IPS-20b (cell line): ENCODE measurements at regions not wholly inside any gene's neighbourhood (a gene's known extent, or its start where the extent isn't known, plus 50 kb on each side); places are given as distances from the start of the nearest gene placed in this dataset.

Experiments used
- H3K27ac ChIP-seq: one replicate; pipeline ENCODE4 v1.5.1; 2013; ENCODE audit warnings: low read length
- H3K27me3 ChIP-seq: 2 replicates; pipeline ENCODE4 v1.6.1; 2013; ENCODE audit warnings: mild to moderate bottlenecking, low read length, inconsistent platforms; ENCODE audit not compliant: insufficient read depth
- H3K36me3 ChIP-seq: 2 replicates; pipeline ENCODE4 v1.6.1; 2013; ENCODE audit warnings: low read depth, mild to moderate bottlenecking, inconsistent platforms, low read length, moderate library complexity; ENCODE audit not compliant: insufficient read depth
- H3K4me1 ChIP-seq: 2 replicates; pipeline ENCODE4 v1.6.1; 2013; ENCODE audit warnings: mild to moderate bottlenecking, control low read depth, inconsistent platforms, low read length, moderate library complexity; ENCODE audit not compliant: insufficient read depth
- H3K4me3 ChIP-seq: 2 replicates; pipeline ENCODE4 v1.5.1; 2013; ENCODE audit warnings: mild to moderate bottlenecking, low read length, inconsistent platforms
- H3K9ac ChIP-seq: 2 replicates; pipeline ENCODE4 v1.6.1; 2013; ENCODE audit warnings: low read depth, mild to moderate bottlenecking, inconsistent platforms, low read length, moderate library complexity
- H3K9me3 ChIP-seq: 2 replicates; pipeline ENCODE4 v1.6.1; 2013; ENCODE audit warnings: mild to moderate bottlenecking, low read depth, low read length, inconsistent platforms; ENCODE audit not compliant: insufficient read depth

- Histone ChIP-seq H3K36me3 (no peaks in the 10 kb centered on the region), H3K9ac (no peak overlapping the region), H3K27ac (no peak overlapping the region), H3K4me1 (peaks cover 20% of the 10 kb centered on the region; the same call in 1 of the 2 replicates), H3K4me3 (no peak overlapping the region), H3K9me3 (no peaks in the 10 kb centered on the region), H3K27me3 (no peaks in the 10 kb centered on the region)
Measured at GRCh38 chr2:58571181-58571852, 330.2 kb upstream of the FANCL start.

GRCh38 chr2:58569475-58570185 lies 328.5 kb upstream of the FANCL start:
- Histone ChIP-seq H3K9me3 (no peaks in the 10 kb centered on the region), H3K27me3 (no peaks in the 10 kb centered on the region), H3K4me3 (no peak overlapping the region), H3K4me1 (peaks cover 20% of the 10 kb centered on the region; the same call in 1 of the 2 replicates), H3K36me3 (no peaks in the 10 kb centered on the region), H3K27ac (no peak overlapping the region), H3K9ac (no peak overlapping the region)

GRCh38 chr2:58568901-58569300 lies 327.8 kb upstream of the FANCL start:
- H3K4me3 ChIP-seq: no peak overlapping the region
- H3K9ac ChIP-seq: no peak overlapping the region
- peaks cover 20% of the 10 kb centered on the region; the same call in 1 of the 2 replicates for H3K4me1 ChIP-seq
- no peaks in the 10 kb centered on the region for H3K9me3 ChIP-seq
- no peaks in the 10 kb centered on the region for H3K36me3 ChIP-seq
- H3K27ac ChIP-seq: no peak overlapping the region
- H3K27me3 ChIP-seq: no peaks in the 10 kb centered on the region

- Histone ChIP-seq H3K4me3 (no peak overlapping the region), H3K27me3 (no peaks in the 10 kb centered on the region), H3K4me1 (peaks cover 20% of the 10 kb centered on the region), H3K27ac (no peak overlapping the region), H3K36me3 (no peaks in the 10 kb centered on the region), H3K9ac (no peak overlapping the region), H3K9me3 (no peaks in the 10 kb centered on the region)
Measured at GRCh38 chr2:58562276-58562675, 321.2 kb upstream of the FANCL start.

GRCh38 chr2:58560531-58560930 lies 319.4 kb upstream of the FANCL start:
- Histone ChIP-seq H3K9ac (no peak overlapping the region), H3K4me3 (no peak overlapping the region), H3K9me3 (no peaks in the 10 kb centered on the region), H3K27me3 (no peaks in the 10 kb centered on the region), H3K36me3 (no peaks in the 10 kb centered on the region), H3K27ac (no peak overlapping the region), H3K4me1 (peaks cover 20% of the 10 kb centered on the region)

GRCh38 chr2:58558881-58559280 lies 317.8 kb upstream of the FANCL start:
- Histone ChIP-seq H3K4me3 (no peak overlapping the region), H3K27me3 (no peaks in the 10 kb centered on the region), H3K9me3 (no peaks in the 10 kb centered on the region), H3K9ac (no peak overlapping the region), H3K4me1 (peaks cover 20% of the 10 kb centered on the region), H3K27ac (no peak overlapping the region), H3K36me3 (no peaks in the 10 kb centered on the region)

- H3K9me3 ChIP-seq: no peaks in the 10 kb centered on the region
- no peaks in the 10 kb centered on the region for H3K27me3 ChIP-seq
- peaks cover 36% of the 10 kb centered on the region for H3K4me1 ChIP-seq
- H3K36me3 ChIP-seq: no peaks in the 10 kb centered on the region
- no peak overlapping the region for H3K4me3 ChIP-seq
- H3K27ac ChIP-seq: no peak overlapping the region
- H3K9ac ChIP-seq: no peak overlapping the region
Measured at GRCh38 chr2:58557176-58557575, 316.1 kb upstream of the FANCL start.

- H3K9me3 ChIP-seq: no peaks in the 10 kb centered on the region
- H3K4me1 ChIP-seq: peaks cover 29% of the 10 kb centered on the region
- H3K27ac ChIP-seq: no peak overlapping the region
- H3K36me3 ChIP-seq: no peaks in the 10 kb centered on the region
- no peaks in the 10 kb centered on the region for H3K27me3 ChIP-seq
- no peak overlapping the region for H3K4me3 ChIP-seq
- no peak overlapping the region for H3K9ac ChIP-seq
Measured at GRCh38 chr2:58553937-58554336, 312.8 kb upstream of the FANCL start.

- no peak overlapping the region for H3K9ac ChIP-seq
- H3K9me3 ChIP-seq: no peaks in the 10 kb centered on the region
- peaks cover 25% of the 10 kb centered on the region for H3K4me1 ChIP-seq
- H3K27me3 ChIP-seq: no peaks in the 10 kb centered on the region
- no peak overlapping the region for H3K27ac ChIP-seq
- H3K4me3 ChIP-seq: no peak overlapping the region
- H3K36me3 ChIP-seq: no peaks in the 10 kb centered on the region
Measured at GRCh38 chr2:58553522-58553921, 312.4 kb upstream of the FANCL start.

GRCh38 chr2:58545300-58546280 lies 304.5 kb upstream of the FANCL start:
- Histone ChIP-seq H3K27me3 (no peaks in the 10 kb centered on the region), H3K27ac (no peak overlapping the region), H3K9me3 (no peaks in the 10 kb centered on the region)

GRCh38 chr2:58543442-58543841 lies 302.3 kb upstream of the FANCL start:
- H3K4me3 ChIP-seq: no peak overlapping the region
- H3K27ac ChIP-seq: no peak overlapping the region
- no peaks in the 10 kb centered on the region for H3K36me3 ChIP-seq
- peaks cover 53% of the 10 kb centered on the region for H3K4me1 ChIP-seq
- H3K9me3 ChIP-seq: no peaks in the 10 kb centered on the region
- H3K9ac ChIP-seq: no peak overlapping the region; the same call in 1 of the 2 replicates
- H3K27me3 ChIP-seq: no peaks in the 10 kb centered on the region

More at GRCh38 chr2:58545300-58546280, 304.5 kb upstream of the FANCL start:
- Histone ChIP-seq H3K4me3 (no peak overlapping the region), H3K36me3 (no peaks in the 10 kb centered on the region), H3K9ac (no peak overlapping the region), H3K4me1 (peaks cover 35% of the 10 kb centered on the region)
